HG03060 (cell line): ENCODE measurements at regions not wholly inside any gene's neighbourhood (a gene's known extent, or its start where the extent isn't known, plus 50 kb on each side); places are given as distances from the start of the nearest gene placed in this dataset.
"Not testable (repeated sequence)": the region's sequence is repeated elsewhere in the genome, so short reads cannot be mapped to it uniquely, and the experiment has no call there.

ENCODE experiments used
- ATAC-seq: cut with Tn5 transposase; IDR thresholded peaks from one replicate; pipeline ENCODE4 v1.9.1; 2021; ENCODE audit warnings: low read depth, moderate number of reproducible peaks; ENCODE audit not compliant: unreplicated experiment

DNA sequence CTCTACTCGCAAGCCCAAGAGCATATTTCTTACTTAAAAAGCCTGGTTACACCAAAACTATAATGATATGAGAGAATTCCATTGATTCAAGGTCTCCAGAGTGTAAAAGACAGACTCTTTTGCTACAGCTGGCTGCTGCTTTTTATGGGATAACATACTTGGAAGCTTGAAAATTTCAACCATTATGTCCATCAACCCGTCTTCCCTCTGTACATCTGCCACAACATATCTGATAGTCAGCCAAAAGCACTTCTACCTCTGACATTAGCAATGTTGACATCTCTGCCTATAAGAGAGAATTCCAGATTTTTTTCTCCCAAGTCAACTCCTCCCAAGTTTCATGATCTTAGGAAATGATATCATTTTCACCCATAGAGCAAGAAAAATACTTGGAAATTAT lies 54.4 kb upstream of the IQCM start:
- no peak for ATAC-seq

DNA sequence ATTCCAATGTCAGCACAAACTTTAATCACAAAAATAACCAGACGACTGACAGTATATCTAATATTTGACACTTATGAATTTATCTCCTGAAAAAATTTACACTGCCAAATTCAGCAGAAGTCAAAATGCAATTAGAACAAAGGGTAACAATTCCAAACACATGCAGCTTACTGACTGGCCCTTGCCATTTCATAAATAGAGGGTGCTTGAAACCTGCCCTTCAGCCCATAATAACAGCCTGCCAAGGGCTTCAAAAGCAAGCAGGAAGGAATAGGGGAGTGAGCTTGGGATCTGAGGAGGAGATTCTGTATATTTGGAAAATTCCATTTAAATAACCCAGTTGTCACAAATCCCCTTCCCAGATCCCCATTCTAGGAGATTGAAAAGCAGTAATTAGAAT lies 66.1 kb upstream of the IQCM start:
- no peak for ATAC-seq

DNA sequence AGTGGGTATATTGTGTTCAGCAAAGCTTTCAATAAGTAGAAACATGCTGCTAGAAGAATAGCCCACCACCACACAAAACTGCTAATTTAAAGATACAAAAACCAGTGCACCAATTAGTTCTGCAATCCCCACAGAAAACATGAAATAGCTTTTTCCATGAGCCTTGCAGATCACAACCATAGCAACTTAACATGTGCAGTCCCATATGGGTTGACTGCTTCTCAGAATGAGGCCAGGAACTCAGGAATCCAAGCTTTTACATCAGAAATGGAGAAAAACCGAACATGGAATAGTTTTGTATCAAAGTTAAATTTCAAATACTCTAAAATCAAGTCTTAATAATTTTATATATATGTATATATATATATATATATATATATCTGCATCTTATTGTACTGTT lies 66.6 kb upstream of the IQCM start:
- ATAC-seq: no peak

DNA sequence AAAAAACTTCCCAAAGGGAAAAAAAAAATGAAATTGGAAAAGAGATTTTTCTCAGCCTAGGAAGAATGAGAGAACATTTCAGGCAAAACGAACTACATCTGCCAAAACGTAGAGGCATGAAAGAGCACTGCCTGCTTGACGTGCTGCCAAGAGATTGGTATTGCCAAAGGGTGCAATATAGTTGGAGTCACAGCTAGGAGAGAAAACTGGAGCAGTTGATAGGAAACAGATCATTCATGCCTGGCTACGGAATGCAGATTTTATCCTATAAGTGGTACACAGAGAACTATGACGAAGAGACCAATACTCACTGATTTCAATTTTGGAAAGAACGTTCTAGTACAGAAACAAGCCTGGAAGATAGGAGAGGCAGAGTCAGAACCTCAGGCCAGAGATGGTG lies 68.4 kb upstream of the IQCM start:
- ATAC-seq: no peak

DNA sequence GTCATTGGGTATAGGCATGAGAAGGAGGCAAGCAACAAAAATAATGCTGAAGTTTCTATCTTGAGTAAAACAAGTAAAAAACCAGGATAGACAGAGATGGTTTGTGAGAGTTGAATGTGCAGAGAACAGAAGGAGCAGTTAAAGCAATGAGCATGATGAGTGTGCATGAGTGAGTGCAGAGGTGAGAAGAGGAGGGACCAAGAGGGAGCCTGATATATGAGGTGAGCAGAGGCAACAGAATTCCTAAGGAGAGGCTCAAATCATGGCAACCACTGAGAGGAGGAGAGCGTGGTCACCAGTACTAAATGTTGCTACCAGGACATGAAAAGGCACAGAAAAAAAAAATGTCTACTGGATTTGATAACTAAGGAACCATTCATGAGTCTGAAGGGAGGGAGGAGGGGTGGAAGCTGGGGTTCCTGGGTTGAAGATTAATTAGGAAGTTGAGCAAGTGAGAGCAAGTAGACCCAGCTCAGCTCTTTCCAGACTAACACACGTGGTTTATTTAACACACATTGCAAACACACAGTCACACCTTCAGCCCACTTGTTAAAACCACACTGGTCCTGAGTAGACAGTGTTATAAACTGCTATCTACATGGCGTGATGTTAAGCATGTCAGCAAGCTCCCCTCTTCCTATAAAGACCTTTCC lies 69.0 kb upstream of the IQCM start:
- no peak for ATAC-seq

DNA sequence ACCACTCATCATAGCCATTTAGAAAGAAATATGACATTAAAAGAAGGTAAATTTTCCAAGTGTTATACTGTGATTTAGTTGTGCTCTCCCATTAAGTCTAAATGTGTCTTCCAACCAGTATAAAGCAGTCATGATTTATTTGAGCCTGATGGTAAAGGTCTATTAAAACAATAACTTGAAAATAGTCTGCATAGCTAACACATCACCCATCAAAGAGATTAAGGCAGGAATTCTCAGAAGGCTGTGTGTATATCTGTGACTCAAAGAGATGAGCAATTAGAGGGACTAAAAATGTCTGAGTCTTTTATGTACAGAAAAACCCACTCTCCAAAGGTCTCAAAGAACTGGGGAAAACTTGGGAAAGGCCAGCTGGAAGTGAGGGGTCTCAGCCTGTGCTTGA lies 70.3 kb upstream of the IQCM start:
- ATAC-seq: no peak

DNA sequence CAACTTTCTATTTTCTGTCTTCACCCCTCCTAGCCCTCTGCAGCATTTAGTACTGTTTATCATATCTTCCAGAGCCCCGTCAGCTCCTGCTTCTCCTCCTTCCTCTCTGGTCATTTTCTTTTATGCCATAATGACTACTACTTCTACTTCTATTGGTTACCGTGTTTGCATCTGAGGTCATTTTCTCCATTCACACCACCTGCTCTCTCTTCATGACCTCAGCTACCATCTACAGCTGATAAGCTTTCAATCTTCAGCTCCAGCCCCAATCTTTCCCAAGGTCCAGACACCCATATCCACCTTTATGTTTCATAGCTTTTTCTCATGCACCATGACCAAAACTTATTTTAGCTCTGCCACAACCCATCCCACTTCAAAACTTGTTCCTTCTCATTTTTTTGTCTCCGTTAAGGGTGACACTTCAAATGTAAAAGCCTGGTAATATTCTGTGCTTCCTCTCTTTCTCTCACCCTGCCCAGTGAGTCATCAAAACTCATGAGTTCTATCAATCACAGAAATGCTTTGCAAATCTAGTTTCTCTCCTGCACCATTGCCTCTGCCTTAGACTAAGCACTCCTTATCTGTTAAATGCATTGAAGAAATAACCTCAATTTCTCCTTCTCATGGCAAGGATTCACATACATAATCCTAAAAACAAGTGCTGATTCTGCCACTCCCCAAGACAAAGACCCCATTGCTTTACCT lies 71.3 kb upstream of the IQCM start:
- ATAC-seq: no peak

DNA sequence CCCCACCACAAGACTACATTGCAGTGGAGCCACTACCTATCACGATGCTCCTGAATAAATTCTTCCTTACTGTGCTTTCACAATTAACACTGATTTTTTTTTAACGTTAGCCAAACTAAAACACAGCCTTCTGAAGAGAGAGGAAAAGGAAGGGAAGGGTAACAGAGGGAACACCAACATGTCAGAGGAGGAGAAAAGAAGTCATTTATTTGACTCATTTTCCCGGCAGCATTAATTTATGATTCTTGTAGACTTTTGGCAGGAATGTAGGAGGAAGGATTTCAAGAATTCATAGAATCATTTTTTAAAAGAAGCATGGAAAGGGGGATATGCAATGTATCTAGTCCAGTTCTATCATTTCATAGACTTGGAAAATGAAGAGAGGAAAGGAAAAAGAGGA lies 74.3 kb upstream of the IQCM start:
- ATAC-seq: no peak

DNA sequence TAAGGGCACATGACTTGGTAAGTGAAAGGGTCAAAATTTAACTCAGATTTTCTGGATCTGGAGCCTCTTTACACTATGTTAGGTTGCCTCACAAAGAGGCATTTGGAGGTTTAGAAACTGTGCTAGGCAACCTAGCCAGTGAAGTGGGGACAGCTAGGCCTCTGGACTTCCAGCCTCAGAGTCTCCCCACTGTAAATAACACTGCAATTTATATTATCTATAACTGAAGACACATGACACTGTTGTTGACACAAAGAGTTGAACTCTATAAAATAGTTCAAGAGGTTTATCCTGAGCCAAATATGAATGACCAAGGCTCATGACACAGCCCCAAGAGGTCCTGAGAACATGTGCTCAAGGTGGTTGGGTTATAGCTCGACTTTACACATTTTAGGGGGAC lies 74.9 kb upstream of the IQCM start:
- no peak for ATAC-seq

DNA sequence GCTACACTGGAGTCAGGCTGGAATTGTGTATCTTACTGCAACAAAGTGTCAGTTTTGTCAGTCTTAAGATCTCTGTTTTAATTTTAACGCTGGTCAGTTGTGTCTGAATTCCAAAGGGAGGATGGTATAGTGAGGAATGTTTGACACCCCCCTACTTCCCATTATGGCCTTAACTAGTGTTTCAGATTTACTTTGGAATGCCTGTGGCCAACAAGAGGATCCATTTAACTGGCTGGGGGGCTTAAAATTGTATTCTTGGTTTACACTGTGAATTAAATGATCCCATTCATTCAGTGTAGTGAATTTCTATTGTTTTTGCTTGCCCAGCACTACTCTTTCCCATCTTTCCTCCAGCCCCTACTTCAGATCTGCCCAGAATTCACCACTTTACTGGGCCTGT lies 75.8 kb upstream of the IQCM start:
- no peak for ATAC-seq

DNA sequence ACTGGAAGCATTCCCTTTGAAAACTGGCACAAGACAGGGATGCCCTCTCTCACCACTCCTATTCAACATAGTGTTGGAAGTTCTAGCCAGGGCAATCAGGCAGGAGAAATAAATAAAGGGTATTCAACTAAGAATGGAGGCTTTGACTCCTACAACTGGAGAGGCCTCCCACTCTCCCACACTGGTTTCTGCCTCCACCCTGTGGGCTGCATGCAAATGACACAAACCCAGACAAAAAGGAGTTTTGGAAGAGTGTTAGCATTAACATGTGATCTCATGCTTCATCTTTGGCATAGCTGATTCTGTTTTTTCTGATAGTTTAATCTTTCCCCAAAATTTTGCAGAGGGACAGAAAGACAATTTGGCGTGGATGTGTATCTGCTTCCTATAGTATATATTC lies 80.8 kb upstream of the IQCM start:
- no peak for ATAC-seq

DNA sequence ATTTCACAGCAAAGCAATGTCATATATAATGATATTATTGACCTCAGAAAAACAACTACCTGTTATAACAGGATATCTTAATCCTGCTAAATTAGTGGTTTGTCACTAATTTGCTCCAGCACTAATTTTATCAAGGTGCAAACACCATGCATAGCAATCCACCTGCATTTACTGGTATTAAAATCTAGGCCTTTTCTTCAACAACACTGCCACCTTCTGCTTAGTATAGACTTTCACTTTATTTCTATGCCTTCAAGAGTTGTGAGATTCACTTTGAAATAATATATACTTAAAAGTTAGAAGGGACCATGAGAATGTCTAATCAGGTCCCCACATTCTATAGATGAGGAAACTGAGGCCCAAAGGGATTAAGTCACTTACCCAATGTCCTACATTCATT lies 82.1 kb upstream of the IQCM start:
- ATAC-seq: no peak

DNA sequence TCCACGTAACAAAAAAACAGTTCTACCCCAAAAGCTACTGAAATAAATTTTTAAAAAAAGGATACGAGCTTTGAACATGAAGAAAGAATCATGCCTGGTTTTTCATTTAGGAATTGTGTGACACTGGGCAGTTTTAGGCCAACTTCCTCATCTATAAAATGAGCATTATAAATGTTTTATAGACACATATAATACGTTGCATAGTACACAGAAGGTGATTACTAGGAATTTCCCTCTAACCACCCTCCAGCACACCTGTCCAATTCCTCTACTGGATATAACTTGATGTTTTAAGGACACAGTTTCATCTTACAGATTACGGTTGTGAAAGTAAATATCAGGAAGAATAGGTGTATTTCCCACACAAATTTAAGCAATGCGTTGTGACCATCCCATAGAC lies 85.5 kb upstream of the IQCM start:
- no peak for ATAC-seq

DNA sequence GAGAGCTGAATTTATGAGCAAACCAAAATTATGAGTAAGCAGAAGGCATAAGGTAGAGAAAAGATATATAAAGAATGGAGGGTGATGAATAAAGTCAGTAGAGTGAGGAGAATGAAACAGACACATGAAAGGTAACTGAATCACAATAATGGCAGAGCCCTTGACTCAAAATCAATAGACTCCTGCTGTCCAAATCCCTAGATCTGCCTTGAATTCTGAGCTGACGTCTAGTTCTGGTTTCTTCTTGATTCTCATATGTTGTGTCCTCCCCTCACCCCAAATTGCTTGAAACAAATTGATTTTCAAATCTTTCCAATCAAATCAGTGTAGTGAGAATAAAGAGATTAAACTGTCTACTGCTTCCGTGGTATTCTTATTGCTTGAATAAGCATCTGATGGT lies 86.6 kb upstream of the IQCM start:
- no peak for ATAC-seq

DNA sequence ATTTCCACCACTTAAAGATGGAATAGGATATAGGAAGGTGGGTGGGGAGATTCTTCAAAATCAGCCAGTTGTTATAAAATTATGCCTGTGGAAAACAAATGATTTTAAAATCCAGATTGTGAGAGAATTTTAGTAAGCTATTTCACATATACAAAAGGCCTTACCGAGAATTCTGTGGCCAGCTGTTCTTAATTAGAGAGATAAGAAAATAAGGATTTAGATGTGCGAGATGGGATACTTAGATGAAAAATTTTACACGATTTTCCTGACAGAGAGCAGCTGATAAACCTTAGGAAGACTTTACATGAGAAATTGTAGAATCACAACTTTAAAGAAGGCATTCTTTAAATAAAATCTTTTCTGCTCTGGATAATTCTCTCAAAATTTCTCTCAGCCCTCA lies 94.5 kb upstream of the IQCM start:
- no peak for ATAC-seq

DNA sequence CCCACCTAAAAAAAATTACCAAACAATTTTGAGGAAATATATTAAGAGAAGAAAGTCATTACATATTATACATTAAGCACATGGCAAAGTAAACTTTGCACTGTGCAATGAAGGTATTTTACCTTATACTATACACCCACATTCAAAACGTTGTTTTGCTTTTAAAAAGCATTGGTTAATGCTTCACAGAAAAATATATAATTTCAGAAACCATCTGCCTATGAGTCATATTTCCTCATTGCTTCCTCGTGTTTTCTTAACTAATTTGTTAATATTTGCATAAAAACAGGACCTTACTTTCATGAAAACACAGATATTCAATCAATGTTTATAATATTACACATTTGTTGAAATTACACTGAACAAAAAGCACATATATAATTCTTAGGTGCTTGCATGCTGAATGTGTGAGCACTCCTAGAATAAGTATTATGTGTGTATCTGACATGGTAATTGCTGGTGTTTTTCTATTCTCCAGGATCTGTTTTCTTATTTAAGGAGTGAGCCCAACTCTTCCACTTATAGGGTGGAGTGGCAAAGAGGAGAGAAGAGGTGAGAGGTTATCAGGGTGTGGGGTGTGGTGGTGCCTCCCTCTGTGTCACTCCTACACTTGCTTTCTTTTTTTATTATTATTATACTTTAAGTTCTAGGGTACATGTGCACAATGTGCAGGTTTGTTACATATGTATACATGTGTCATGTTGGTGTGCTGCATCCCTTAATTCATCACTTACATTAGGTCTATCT lies 95.1 kb upstream of the IQCM start:
- ATAC-seq: no peak

DNA sequence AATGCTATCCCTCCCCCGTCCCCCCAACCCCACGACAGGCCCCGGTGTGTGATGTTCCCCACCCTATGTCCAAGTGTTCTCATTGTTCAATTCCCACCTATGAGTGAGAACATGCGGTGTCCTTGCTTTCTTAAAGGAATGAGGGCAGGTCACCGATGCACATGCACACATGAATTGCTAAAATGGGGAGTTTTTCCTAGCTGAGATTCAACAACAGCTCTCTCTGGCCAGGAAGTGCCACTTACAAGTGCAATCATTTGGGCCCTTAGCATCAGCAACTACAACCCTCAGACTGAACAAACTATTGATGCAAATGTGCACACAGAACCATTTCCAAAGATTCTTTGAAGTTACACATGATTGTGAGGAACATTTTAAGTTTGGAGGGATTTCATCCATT lies 95.7 kb upstream of the IQCM start:
- no peak for ATAC-seq

DNA sequence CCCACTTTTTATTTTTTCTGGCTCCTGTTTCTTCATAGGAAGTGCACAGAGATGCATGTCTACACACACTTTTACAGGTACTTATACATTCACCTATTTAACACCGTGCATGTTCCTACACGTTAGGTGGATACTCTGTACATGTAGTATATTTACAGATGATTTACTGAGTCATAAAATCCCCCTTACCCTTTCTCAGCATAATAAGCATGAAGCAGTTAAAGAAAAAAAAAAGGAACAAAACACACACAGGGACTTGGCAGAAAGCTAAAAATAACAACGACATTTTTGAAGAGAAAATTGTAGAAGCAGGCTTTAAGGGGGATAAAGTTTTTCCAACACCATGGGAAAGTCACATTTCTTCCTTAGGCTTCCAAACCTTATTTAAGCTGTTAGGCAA lies 96.4 kb upstream of the IQCM start:
- ATAC-seq: no peak

DNA sequence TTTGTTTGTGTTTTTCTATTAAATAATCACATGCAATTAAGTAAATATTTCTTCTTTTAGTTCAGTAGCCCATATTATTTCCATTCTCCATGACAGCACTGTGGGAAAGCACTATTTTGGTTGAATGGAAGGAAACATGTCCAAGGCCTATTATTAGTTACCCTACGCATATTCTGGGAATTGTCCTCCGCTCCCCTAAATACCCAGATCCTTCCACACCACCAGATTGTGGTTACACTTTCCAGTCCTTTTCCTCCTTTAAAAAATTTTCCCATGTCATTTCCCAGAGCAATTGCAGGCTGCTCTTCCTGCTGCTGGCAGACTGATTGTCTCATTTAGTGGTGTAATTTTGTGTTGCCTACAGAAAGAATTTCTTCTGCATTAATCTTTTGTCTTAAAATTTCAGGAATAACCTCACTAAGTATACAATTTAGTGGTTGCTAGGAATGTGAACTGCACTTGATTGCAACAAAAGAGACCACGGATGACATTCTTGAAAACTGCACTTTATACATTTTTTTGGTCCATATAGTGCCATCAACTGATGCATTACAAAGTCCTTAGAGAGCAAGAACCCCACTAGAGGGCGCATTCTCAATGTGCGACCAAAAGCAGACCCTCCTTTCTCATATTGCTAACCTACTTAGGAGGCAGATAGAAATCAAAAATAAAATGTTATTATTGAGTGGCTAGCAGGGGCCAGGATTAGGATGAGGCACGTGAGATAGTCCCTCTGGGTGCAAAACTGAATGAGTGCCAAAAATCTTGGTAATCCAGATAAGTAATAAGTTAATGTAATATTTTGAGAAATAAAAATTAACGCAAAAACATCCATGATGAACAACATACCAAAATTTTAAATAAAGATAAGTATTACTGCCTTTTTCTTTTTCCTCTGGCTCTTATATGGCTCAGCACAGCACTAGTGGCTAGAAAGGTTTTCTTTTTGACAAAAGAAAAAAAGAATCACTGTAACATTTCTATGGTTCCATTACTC lies 98.8 kb upstream of the IQCM start:
- peak; percentile 61 for ATAC-seq

DNA sequence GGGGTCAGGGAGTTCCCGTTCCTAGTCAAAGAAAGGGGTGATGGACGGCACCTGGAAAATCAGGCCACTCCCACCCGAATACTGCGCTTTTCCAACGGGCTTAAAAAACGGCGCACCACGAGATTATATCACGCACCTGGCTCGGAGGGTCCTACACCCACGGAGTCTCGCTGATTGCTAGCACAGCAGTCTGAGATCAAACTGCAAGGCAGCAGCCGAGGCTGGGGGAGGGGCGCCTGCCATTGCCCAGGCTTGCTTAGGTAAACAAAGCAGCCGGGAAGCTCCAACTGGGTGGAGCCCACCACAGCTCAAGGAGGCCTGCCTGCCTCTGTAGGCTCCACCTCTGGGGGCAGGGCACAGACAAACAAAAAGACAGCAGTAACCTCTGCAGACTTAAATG lies 100.1 kb upstream of the IQCM start:
- ATAC-seq: not testable (repeated sequence)

DNA sequence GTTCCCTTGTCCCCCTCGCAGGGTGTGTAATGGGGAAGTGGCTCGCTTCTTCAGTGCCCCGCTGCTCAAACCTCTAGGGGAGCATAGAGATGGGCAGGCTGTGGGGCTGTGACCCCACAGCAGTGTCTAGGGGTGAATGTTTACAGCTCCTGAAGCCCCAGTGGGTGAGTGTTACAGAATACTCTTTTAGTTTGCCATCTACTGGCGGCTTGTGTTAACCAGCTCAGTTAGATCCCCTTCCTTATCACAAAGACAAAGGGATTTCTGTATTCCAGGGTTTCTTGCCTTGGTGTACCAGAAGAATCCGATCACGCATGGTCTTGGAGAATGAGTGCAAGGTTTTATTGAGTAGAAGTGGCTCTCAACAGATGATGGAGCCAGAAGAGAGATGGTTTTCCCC lies 108.1 kb upstream of the IQCM start:
- ATAC-seq: no peak
